ENCODE measurements at regions not wholly inside any gene's neighbourhood (a gene's known extent, or its start where the extent isn't known, plus 50 kb on each side); places are given as distances from the start of the nearest gene placed in this dataset.
"Not testable (repeated sequence)": the region's sequence is repeated elsewhere in the genome, so short reads cannot be mapped to it uniquely, and the experiment has no call there.

- H3K79me1 ChIP-seq (ENCODE audit: low read depth, low read length); H2AK5ac ChIP-seq (ENCODE audit: low read depth, low read length); CTCF ChIA-PET (ENCODE audit: partially characterized antibody); H4K20me1 ChIP-seq (replicated peaks in 1 of 2; ENCODE audit: control insufficient read depth in 1 of 2, insufficient read depth in 2 of 2, low read length in 2 of 2); H3K4me2 ChIP-seq (ENCODE audit: insufficient read depth in 1 of 2, low read depth in 2 of 2, low read length in 2 of 2); H3K18ac ChIP-seq (ENCODE audit: extremely low read depth, low read length); H4K8ac ChIP-seq (ENCODE audit: extremely low read depth, insufficient read depth, low read length); H2BK12ac ChIP-seq (ENCODE audit: low read depth, low read length); H4K91ac ChIP-seq (replicated peaks; ENCODE audit: insufficient read length, low read length); H2BK5ac ChIP-seq (ENCODE audit: low read depth, low read length); H3K27ac ChIP-seq (ENCODE audit: low read depth, low read length); H3K14ac ChIP-seq (ENCODE audit: insufficient read length); H3K23me2 ChIP-seq (ENCODE audit: low read depth, low read length); DNase-seq (ENCODE audit: low read depth in 1 of 2, low spot score in 2 of 2); H2BK20ac ChIP-seq (ENCODE audit: low read length); H2BK15ac ChIP-seq (ENCODE audit: low read length); H3K27me3 ChIP-seq (replicated peaks in 1 of 4; ENCODE audit: control insufficient read depth in 3 of 4, extremely low read depth in 1 of 4, insufficient read depth in 3 of 4, low read length in 3 of 4); H3K79me2 ChIP-seq (ENCODE audit: control insufficient read depth in 1 of 2, insufficient read depth in 2 of 2, low read length in 2 of 2); POLR2A ChIA-PET (ENCODE audit: partially characterized antibody); H3K23ac ChIP-seq (ENCODE audit: insufficient read length); H2BK120ac ChIP-seq (replicated peaks; ENCODE audit: low read depth, low read length); H3K36me3 ChIP-seq (ENCODE audit: control insufficient read depth in 2 of 4, insufficient read depth in 4 of 4, low read length in 3 of 4); H3K4me1 ChIP-seq (replicated peaks in 1 of 4; ENCODE audit: control insufficient read depth in 3 of 4, insufficient read depth in 4 of 4, low read length in 3 of 4); H3K9me3 ChIP-seq (ENCODE audit: insufficient read depth in 2 of 2, low read depth in 1 of 2, low read length in 1 of 2); H4K5ac ChIP-seq (ENCODE audit: insufficient read length, low read depth, low read length); H3K9ac ChIP-seq (replicated peaks in 1 of 4; ENCODE audit: extremely low read depth in 1 of 4, low read depth in 3 of 4, low read length in 3 of 4); FAIRE-seq; H3K4me3 ChIP-seq (ENCODE audit: extremely low read depth in 1 of 4, insufficient read depth in 2 of 4, low read depth in 3 of 4, low read length in 4 of 4); H3K56ac ChIP-seq (replicated peaks; ENCODE audit: insufficient read length, low read depth, low read length); H3K4ac ChIP-seq (replicated peaks; ENCODE audit: insufficient read length, low read depth, low read length); H2AFZ ChIP-seq (ENCODE audit: low read length): not testable (repeated sequence)
- WGBS, 2 experiments (ENCODE audit: extremely low coverage in 1 of 2, insufficient coverage in 1 of 2, insufficient read length in 1 of 2, insufficient replicate concordance in 2 of 2, low coverage in 1 of 2, low lambda C conversion rate in 2 of 2, missing lambda C conversion rate in 1 of 2), result 100% methylated on average over 1 of the region's 2 CpGs; no CpG with 5 or more reads in 1 of the 2 experiments
Observed at GRCh38 chr2:111504571-111504942, 379.4 kb downstream of the ANAPC1 start.

GRCh38 chr2:111505267-111505666 is 378.7 kb downstream of the ANAPC1 start:
- WGBS, 2 experiments (ENCODE audit: extremely low coverage in 1 of 2, insufficient coverage in 1 of 2, insufficient read length in 1 of 2, insufficient replicate concordance in 2 of 2, low coverage in 1 of 2, low lambda C conversion rate in 2 of 2, missing lambda C conversion rate in 1 of 2), result 85% methylated on average over 3 of the region's 5 CpGs; no CpG with 5 or more reads in 1 of the 2 experiments
- not testable (repeated sequence) for H3K4me3 ChIP-seq (ENCODE audit: extremely low read depth in 1 of 4, insufficient read depth in 2 of 4, low read depth in 3 of 4, low read length in 4 of 4)

More at GRCh38 chr2:111505267-111505666, 378.7 kb downstream of the ANAPC1 start:
- H2BK20ac ChIP-seq (ENCODE audit: low read length); H3K4me2 ChIP-seq (ENCODE audit: insufficient read depth in 1 of 2, low read depth in 2 of 2, low read length in 2 of 2); H3K4ac ChIP-seq (replicated peaks; ENCODE audit: insufficient read length, low read depth, low read length); H3K27ac ChIP-seq (ENCODE audit: low read depth, low read length); H3K23me2 ChIP-seq (ENCODE audit: low read depth, low read length); H4K8ac ChIP-seq (ENCODE audit: extremely low read depth, insufficient read depth, low read length); CTCF ChIA-PET (ENCODE audit: partially characterized antibody); H3K14ac ChIP-seq (ENCODE audit: insufficient read length); H3K79me2 ChIP-seq (ENCODE audit: control insufficient read depth in 1 of 2, insufficient read depth in 2 of 2, low read length in 2 of 2); H3K27me3 ChIP-seq (replicated peaks in 1 of 4; ENCODE audit: control insufficient read depth in 3 of 4, extremely low read depth in 1 of 4, insufficient read depth in 3 of 4, low read length in 3 of 4); H3K9me3 ChIP-seq (ENCODE audit: insufficient read depth in 2 of 2, low read depth in 1 of 2, low read length in 1 of 2); H2BK12ac ChIP-seq (ENCODE audit: low read depth, low read length); H3K18ac ChIP-seq (ENCODE audit: extremely low read depth, low read length); H2BK120ac ChIP-seq (replicated peaks; ENCODE audit: low read depth, low read length); H2BK5ac ChIP-seq (ENCODE audit: low read depth, low read length); H3K4me1 ChIP-seq (replicated peaks in 1 of 4; ENCODE audit: control insufficient read depth in 3 of 4, insufficient read depth in 4 of 4, low read length in 3 of 4); H2AFZ ChIP-seq (ENCODE audit: low read length); H3K9ac ChIP-seq (replicated peaks in 1 of 4; ENCODE audit: extremely low read depth in 1 of 4, low read depth in 3 of 4, low read length in 3 of 4); H4K20me1 ChIP-seq (replicated peaks in 1 of 2; ENCODE audit: control insufficient read depth in 1 of 2, insufficient read depth in 2 of 2, low read length in 2 of 2); H4K91ac ChIP-seq (replicated peaks; ENCODE audit: insufficient read length, low read length); H2AK5ac ChIP-seq (ENCODE audit: low read depth, low read length); H3K36me3 ChIP-seq (ENCODE audit: control insufficient read depth in 2 of 4, insufficient read depth in 4 of 4, low read length in 3 of 4); DNase-seq (ENCODE audit: low read depth in 1 of 2, low spot score in 2 of 2); H3K56ac ChIP-seq (replicated peaks; ENCODE audit: insufficient read length, low read depth, low read length); POLR2A ChIA-PET (ENCODE audit: partially characterized antibody); FAIRE-seq; H3K23ac ChIP-seq (ENCODE audit: insufficient read length); H2BK15ac ChIP-seq (ENCODE audit: low read length); H4K5ac ChIP-seq (ENCODE audit: insufficient read length, low read depth, low read length); H3K79me1 ChIP-seq (ENCODE audit: low read depth, low read length): not testable (repeated sequence)

Data from H1 (cell line).